HG03159 (cell line): ENCODE measurements at regions not wholly inside any gene's neighbourhood (a gene's known extent, or its start where the extent isn't known, plus 50 kb on each side); places are given as distances from the start of the nearest gene placed in this dataset.
"Not testable (repeated sequence)": the region's sequence is repeated elsewhere in the genome, so short reads cannot be mapped to it uniquely, and the experiment has no call there.

Experiments used
- ATAC-seq: cut with Tn5 transposase; IDR thresholded peaks from one replicate; pipeline ENCODE4 v1.9.1; 2021; ENCODE audit warnings: mild to moderate bottlenecking, moderate library complexity; ENCODE audit not compliant: unreplicated experiment

DNA sequence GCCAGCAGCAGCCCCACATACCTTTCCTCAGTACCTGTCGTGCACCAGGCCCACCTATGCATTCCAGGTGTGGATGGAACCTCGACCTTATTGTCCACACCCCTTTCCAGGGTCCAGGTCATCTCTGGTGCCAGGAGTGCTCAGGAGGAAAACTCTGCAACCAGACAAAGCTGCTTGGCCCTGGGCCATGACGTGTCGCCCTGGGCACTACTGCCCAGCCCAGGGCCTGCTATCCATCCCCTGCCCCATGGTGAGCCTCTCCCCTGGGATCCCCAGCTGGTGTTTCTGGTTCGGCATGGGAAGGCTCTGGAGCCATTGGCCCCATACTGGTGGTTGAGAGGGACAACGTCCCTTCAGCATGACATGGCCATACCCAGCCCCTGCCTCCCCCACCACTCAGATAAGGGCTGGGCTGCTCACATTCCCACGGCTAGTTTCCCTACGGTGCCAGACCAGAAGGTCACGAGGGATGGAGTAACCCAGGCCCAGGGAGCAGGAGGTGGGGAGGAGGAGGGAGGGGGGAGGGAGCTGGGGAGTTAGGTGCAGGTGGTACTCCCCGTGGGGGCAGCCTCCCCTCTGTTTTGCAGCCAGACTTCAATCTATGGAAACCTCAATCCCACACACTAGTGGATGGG is 123.2 kb upstream of the MTLN start:
- ATAC-seq = not testable (repeated sequence)

DNA sequence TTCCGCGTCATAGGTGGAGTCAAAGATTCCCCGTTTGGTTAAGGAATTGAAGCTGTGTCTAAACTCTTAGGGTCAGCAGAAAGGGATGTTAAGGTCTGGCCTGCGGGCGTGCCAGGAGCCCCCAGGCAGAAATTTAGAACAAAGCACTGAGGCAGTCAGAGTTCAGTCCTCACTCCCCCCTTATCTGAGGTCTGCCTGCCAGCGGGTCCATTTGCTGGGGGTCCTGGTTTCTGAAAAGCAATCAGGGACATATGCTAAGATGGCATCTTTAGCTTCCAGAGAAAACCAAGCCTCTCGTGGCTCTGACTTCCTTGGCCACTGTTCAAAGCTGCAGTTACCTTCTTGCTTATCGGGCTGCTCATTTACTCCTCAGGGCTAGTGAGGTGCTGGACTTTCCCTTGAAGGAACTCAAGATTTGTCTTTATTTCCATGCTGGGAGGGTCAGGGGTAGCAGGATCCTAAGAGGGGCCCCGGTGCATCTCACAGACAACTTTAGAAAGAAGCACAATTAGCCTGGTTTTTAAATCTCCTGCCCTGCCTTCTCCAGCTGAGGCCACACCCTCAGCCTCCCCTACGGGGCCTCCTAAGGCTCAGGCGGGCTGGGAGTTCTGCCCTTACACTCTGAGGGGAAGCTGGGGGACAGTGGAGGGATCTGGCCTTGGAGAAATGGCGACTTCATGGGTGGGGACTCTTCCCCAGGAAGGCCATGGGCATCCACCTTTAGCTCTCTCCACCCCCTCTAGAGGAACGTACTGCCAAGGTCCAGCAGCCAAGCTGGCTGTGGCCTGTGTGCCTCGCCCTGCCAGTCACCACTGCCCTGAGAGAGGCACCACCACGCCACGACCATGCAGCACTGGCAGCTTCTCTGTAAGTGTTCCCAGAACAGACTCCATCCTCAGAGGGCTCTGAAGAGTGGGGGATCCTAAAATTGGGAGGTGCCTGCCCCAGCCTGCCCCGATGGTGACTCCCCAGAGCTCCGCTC is 121.1 kb upstream of the MTLN start:
- ATAC-seq = not testable (repeated sequence)

DNA sequence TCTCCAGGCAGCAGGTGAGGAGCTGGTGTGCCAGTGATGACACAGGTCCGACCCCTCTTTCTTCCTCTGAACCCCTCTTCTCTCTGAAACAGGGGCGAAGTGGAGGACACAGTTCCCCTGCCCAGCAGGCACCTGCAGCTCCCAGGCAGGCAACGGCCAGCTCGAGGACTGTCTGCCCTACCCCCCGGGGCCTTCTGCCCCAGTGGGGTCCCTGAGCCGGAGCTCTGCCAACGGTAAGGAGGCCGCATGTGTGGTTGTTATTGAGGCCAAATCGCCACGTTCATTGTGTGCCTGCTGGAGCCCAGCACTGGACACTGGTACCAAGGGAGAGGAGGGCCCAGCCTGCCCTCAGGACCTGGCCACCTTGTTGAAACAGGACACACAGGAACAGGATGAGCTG is 119.3 kb upstream of the MTLN start:
- ATAC-seq = not testable (repeated sequence)

DNA sequence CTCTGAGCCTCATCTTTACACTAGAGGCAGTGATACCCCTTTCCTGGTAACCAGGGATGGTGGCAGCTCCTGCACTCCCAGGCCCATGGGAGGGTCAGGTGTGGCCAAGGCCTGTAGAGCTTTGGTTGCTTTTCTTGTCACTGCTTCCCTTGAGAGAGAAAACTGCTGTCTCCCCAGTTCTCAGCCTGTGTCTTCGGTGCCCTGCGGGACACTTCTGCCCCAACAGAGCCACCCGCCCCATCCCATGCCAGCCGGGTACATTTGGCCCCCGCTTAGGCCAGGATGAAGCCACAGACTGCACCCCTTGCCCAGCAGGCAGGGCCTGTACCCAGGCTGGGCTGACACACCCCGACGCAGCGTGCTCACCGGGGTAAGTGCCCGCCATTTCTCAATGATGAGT is 117.4 kb upstream of the MTLN start:
- ATAC-seq = not testable (repeated sequence)

DNA sequence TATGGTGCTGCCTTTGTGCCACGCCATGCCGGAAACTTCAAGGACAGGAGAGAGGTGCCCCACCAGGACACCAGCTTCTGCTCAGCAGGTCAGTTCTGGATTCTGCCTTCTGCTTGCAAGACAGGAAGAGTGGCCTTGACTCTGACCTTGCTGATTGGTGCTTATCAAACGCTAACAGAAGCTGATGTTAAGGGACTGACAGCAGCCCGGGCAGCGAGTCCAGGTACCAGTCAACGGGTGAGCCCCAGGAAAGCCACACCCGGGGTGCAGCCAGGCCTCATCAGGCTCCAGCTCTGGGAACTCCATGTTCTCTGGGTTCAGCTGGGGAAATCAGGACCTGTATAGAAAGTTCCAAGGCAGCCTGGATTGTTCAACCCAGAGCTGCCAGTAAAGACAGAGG is 116.8 kb upstream of the MTLN start:
- ATAC-seq = not testable (repeated sequence)

DNA sequence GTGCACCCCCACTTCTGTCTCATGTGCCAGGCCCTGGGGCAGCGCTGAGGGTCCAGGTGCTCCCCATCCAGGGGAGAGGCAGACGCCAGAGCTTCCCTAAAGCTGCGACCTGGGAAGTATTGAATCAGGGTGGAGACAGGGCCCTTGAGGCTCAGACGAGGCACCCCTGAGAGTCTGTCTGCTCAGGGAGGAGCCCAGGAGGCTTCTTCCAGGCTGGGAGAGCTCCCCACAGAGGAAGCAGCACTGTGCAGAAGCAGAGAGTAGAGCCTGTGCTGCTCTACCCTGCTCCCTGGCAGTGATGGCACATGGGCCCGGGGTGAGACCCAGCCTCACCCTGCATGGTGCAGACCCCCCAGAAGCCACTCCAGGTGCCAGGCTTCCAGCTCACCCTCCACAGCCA is 116.3 kb upstream of the MTLN start:
- not testable (repeated sequence) for ATAC-seq

DNA sequence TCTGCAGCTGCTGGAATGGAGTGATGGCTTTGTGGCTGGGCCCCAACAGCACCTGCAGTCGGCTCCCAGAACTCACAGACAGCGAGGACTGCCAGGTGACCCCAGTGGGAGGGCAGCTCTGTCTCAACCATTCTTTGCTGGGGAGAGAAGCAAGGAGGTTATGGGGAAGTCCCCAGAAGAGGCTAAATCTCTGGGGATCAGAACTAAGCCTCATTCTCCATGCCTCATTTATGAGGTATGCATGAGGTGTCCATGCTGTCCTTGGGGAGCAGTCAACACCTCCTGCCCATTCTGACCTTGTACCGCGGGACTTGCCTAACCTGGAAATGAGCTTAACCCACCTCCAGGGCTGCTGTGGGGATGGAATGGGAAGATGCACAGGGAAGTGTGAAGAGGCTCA is 111.5 kb upstream of the MTLN start:
- not testable (repeated sequence) for ATAC-seq

DNA sequence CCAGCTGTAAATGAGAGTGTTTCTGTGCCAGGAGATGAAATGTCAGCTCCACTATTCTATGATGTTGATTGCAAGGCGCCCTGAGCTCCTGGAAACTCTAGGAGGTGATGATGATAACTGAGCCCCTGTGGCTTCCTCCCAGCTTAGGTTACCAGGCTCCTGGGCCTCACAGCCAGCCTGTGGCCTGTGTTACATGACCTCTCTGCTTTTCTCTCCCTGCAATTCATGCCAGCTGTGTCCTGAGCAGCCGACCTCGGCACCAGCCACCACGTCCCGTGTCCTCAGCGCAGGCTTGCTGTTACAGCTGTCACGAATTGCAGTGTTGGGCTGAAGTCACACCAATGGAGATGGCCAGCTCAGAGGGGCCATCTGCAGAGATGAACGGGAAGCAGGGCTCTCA is 110.2 kb upstream of the MTLN start:
- not testable (repeated sequence) for ATAC-seq

DNA sequence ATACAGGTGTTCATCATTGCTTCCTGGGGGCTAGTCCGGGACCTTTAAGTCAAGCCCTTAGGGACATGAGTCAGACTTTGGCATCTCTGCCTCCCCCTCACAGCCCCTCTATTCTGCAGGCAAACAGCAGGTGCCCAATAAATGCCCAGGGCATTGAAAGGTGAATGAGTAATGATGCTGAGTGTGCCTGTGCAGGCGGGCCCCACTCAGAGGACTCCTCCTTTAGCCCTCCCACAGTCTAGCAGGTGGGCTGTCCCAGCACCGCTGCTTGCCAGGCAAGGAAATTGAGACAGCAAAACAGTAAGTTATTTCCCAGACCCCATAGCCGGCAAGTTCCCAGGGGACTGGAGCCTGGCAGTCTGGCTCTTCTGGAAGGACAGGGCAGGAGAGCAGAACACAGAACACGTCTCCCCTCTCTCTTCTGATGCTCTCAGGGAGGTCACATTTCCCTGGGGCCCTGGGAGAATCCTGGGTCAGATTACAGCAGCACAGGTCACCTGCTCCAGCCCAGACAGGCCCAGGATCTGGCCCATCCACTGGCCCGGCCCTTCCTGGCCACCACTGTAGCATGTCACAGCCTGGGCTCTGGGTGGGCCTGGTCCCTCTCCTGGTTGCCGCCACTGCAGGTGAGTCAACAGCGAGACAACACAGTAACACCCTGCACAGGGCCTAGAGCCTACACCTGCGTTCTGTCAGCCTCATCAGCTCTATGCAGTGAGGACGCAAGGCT is 108.7 kb upstream of the MTLN start:
- ATAC-seq = not testable (repeated sequence)

DNA sequence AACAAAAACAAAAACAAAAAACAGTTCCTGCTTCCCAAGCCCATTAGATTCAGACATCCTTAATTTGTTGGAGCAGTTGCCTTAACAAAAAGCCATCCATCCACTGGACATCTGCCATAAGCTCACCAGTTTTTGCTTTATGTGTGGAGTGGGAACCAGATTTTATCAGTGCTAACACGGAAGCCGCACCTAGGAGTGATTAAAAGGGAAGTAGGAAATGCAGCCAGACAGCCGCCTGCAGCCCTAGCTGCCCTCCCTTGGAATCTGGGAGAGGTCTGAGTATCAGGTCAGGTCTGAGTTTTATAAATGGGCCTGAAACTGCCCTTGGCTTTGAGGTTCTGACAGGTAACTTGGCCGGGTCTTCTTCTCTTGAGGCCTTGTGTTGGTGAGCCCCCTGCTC is 106.6 kb upstream of the MTLN start:
- not testable (repeated sequence) for ATAC-seq

DNA sequence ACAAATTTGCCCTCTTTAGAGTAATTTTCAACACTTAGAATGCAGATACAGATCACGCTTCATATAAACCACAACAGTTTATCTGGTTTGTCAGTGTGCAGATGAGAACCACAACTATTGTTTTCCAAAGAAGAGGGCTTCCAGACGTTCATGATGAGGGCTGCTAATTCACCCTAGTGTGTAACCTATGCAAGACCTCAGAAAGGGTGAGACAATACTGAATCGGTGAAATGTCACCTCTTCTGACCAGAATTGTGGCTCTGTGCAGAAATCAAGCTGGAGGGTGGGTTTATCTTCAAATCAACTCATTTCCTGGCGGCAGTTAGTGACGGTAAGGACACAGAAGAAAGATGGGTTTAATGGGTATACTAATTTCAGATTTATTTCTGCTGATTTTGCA is 105.0 kb upstream of the MTLN start:
- not testable (repeated sequence) for ATAC-seq

DNA sequence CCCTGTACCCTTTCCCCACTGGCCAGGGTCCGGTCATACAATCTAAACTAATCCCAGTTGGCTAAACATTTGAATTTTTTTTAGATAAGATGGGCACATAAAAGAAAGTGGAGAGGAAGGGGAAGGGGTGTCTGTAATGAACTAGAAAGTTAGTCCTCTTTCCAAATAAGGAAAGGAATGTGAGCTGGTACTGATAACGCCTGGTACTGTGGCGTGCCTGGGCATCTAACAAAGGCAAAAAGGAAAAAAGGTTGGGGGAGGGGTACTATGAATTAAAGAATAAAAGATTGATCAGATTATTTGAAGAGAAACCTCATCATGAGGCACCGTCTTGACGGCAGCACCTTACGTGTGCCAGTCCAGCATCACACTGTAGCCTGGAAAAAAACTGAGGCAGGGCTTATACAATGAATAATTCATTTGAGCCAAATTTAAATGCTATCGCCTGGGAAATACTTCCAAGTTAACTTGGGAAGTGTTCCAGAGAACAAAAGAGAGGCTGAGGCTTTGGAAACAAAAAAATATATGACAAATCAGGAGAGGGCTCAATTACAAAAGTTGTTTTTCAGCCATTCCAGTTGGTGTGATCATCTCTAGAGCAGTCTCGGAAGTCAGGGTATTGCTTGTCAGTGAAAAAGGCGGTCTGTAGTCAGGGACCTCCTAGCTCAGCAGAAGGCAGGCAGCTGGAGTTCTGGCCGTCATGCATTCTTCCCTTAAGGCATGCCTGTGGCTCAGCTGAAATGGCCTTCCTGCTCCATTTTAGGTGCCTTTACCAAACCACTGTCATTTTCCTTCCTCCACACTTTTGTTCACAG is 103.9 kb upstream of the MTLN start:
- ATAC-seq = not testable (repeated sequence)

DNA sequence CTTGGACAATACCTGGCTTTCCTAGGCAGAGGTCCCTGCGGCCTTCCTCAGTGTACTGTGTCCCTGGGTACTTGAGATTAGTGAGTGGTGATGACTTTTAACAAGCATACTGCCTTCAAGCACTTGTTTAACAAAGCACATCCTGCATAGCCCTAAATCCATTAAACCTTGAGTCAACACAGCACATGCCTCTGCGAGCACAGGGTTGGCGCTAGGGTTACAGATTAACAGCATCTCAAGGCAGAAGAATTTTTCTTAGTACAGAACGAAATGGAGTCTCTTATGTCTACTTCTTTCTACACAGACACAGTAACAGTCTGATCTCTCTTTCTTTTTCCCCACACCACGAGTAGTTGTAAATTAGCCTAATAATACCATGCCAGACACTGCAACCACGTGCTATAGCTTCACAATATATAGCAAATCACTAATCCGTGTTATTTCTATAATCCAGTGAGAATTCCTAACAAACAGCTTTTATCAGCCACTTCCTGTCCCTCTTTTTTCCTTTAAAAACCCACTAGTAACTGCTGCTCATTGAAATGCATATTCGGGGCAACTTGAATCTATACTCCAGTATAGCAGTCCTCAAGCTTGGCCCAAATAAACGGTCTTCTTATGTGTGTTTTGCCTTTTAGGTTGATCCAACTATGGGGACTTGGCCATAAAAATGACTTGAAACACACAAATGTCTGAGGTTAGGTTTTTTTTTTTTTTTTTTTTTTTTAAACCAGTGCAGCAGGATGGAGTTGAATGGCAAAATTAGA is 102.9 kb upstream of the MTLN start:
- ATAC-seq = not testable (repeated sequence)

DNA sequence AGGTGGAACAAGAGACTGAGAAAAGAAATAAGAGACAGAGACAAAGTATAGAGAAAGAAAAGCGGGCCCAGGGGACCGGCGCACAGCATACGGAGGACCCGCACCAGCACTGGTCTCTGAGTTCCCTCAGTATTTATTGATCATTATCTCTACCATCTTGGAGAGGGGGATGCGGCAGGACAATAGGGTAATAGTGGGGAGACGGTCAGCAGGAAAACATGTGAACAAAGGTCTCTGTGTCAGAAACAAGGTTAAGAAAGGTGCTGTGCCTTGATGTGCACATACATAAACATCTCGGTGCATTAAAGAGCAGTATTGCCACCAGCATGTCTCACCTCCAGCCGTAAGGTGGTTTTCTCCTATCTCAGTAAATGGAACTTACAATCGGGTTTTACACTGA is 102.1 kb upstream of the MTLN start:
- not testable (repeated sequence) for ATAC-seq

DNA sequence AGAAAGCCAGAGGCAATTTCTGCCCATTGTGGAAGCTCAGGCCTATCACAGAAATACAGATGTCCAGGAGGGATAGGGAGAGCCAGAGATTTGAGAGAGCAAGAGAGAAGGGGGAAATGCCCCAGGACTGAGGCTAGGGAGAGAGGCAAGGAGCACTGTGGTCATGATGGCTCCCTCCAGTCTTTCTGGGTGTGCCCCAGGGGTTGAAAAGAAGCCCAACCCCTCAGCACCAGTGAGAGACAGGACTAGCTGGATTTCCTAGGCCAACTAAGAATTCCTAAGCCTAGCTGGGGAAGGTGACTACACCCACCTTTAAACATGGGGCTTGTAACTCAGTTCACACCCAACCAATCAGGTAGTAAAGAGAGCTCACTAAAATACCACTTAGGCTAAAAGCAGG is 100.7 kb upstream of the MTLN start:
- not testable (repeated sequence) for ATAC-seq

DNA sequence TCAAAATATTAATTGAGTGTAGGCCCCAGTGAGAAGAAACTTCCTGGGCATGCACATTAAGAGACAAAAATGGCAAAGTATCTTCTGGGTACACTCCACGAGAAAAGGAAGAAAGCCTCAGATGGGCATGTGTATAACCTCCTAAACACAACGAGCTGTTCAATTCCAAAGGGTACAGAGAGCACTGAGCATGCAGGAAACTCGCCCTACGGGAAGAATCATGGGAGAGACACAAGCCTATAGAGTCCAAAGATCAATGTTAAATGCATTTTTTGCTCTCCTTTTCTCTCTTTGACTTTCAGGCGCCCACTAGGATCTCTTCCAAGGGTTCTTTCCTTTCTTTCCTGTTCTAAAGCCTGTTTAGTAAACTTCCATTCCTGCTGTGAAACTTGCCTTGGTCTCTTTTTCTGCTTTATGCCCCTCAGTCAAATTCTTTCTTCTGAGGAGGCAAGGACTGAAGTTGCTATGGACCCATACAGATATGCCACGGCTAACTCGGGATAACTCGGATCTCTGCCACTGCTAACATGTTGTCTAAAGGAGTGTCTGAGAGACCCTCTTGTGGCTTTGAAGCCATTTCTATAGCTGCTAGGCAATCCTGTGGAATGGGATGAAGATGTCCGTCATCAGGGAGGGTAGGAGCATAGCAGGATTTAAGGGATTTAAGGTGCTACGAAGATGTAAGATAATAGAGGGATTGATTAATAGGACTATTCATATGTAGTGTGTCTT is 99.5 kb upstream of the MTLN start:
- ATAC-seq = not testable (repeated sequence)

DNA sequence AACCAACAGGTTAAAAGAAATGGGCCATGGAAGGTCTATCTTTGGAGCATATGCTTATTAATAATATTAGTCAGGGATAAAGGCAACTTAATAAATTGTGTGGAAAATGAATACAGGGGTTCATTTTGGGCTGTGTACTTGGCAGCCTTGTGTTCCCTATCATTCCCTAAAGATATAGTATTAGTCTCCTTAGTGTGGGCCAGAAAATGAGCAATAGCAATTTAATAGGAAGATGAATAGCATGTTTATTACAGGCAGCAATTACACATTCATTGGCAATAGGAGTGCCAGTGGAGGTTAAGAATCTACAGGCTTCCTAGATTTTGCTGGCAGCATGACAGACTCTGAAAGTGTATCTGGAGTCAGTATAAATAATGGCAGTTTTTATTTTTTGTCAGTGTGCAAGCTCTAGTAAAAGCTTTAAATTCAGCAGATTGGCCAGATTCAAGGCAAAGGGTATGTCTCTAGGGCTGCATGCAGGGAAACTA is 98.7 kb upstream of the MTLN start:
- not testable (repeated sequence) for ATAC-seq

DNA sequence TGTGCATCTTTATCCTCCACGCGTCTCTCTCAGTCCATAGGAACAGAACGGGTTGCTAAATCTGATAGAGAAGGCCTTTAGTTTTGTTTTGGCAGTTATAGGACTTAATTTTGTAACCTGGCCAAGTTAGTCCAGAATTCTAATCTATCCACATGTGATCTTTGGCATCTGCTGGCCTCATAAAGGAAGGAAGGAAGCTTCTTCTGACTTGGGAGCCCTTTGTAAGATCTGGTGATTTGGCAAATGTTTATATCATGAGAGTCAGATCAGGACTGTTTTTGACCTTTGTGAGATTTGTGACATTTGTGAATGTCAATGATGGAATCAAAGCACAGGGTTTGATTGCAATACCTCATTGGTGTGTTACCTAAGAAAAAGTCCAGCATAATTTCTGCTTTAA is 96.4 kb upstream of the MTLN start:
- not testable (repeated sequence) for ATAC-seq

DNA sequence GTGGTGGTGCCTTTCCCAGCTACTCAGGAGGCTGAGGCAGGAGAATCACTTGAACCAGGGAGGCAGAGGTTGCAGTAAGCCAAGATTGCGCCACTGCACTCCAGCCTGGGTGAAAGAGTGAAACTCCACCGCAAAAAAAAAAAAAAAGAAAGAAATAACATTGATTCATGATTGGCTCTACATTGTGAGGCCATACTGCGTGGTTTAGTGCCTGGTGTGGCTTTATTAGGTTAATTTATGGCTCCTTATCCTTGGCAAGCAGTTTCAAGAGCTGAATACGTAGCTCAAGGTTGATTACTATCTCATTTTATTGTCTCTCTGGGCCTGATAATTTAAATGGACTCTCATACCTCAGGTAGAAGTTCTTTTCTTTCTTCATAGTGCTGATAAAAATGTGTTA is 80.5 kb upstream of the MTLN start:
- ATAC-seq = not testable (repeated sequence)
